GM13977 (cell line): ENCODE measurements at regions not wholly inside any gene's neighbourhood (a gene's known extent, or its start where the extent isn't known, plus 50 kb on each side); places are given as distances from the start of the nearest gene placed in this dataset.

ENCODE experiments used
- DNase-seq: peaks from one replicate; pipeline ENCODE4 v3.0.0; 2012; ENCODE audit warnings: low spot score
- in situ Hi-C: fragments of 300-500 bp; cut with MboI; formaldehyde crosslinking; loops from one replicate; pipeline ENCODE4 v1.12.0; 2022; ENCODE audit warnings: low sequenced_read_pairs, low pct_unique_long_range_greater_than_20kb, mixed read lengths, inconsistent platforms; ENCODE audit not compliant: unreplicated experiment
- TF ChIP-seq, protein P1 (sequence below): IDR thresholded peaks from 2 replicates; pipeline ENCODE4 v1.5.1; 2012; ENCODE audit warnings: mild to moderate bottlenecking, control low read depth; ENCODE audit not compliant: insufficient read depth; ENCODE audit errors: extremely low read depth, missing control alignments

GRCh38 chr16:87552072-87552718 is 50.1 kb upstream of the JPH3 start:
- DNase-seq, result no peak
- in situ Hi-C loops, result no loop called here
- TF ChIP-seq, protein P1, sequence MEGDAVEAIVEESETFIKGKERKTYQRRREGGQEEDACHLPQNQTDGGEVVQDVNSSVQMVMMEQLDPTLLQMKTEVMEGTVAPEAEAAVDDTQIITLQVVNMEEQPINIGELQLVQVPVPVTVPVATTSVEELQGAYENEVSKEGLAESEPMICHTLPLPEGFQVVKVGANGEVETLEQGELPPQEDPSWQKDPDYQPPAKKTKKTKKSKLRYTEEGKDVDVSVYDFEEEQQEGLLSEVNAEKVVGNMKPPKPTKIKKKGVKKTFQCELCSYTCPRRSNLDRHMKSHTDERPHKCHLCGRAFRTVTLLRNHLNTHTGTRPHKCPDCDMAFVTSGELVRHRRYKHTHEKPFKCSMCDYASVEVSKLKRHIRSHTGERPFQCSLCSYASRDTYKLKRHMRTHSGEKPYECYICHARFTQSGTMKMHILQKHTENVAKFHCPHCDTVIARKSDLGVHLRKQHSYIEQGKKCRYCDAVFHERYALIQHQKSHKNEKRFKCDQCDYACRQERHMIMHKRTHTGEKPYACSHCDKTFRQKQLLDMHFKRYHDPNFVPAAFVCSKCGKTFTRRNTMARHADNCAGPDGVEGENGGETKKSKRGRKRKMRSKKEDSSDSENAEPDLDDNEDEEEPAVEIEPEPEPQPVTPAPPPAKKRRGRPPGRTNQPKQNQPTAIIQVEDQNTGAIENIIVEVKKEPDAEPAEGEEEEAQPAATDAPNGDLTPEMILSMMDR, result no peak

- no peak for DNase-seq
- in situ Hi-C loops, result no loop called here
- TF ChIP-seq, protein P1, result no peak
Measured at GRCh38 chr16:87551487-87551886, 50.8 kb upstream of the JPH3 start.

- in situ Hi-C loops, result no loop called here
- DNase-seq, result peak; percentile 83
- TF ChIP-seq, protein P1, result peak; percentile 94
Measured at GRCh38 chr16:87550495-87550961, 51.8 kb upstream of the JPH3 start.

- DNase-seq, result no peak
- TF ChIP-seq, protein P1, result no peak
- in situ Hi-C loops, result no loop called here
Measured at GRCh38 chr16:87549627-87550494, 52.4 kb upstream of the JPH3 start.

GRCh38 chr16:87548046-87548445 is 54.3 kb upstream of the JPH3 start:
- in situ Hi-C loops, result no loop called here
- TF ChIP-seq, protein P1, result no peak
- DNase-seq, result no peak

DNA sequence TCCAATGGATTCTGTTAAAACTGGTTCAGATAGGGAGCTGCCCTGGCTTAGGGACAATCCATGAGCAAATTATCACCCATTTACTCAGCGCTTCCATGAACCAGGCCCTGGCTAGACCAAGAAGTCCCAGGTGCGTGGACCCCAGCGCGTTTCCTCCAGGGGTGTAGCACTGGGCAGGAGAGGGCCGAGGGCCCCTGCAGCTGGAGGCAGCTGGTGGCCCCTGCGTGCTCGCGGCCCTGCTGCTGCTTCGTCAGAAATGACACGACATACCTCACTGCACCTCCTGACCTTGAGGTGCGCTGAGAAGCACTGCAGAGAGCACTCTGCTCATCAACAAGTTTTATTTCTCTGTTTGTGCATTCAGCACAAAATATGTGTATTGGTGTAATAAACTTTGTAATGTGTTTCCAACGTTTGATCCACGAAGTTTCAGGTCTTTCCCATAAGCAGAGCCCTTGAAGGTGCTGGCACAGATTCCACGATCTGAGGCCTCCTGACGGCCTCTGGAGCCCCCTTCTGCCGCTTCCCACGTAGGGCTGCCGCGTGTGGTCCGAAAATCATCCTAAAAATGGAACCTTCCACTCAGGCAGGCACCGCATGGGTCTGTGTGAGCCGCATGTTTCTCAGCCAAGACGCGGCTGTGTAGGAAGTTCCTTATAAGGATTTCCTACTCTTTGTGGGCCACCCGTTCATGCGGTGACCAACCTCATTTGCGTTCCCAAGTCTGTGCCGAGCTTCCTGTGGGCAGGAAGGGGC is 50.8 kb upstream of the ZCCHC14 start:
- no peak for DNase-seq
- TF ChIP-seq, protein P1, result peak; percentile 23
- in situ Hi-C loops, result no loop called here
